ENCODE measurements at regions not wholly inside any gene's neighbourhood (a gene's known extent, or its start where the extent isn't known, plus 50 kb on each side); places are given as distances from the start of the nearest gene placed in this dataset.

DNA sequence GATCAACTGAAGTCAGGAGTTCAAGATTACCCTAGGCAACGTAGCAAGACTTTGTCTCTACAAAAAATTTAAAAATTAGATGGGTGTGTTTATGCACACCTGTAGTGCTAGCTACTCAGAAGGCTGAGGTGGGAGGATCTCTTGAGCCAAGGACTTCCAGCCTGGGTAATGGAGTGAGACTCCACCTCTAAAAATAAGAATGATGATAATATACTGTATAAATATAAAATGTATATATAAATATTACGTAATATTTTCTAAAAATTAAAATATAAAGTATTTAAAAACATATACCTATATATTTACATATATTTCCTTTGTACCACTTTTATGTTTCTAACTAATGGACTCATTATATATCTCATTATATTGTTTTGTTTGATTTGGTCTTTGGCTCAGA, 409.5 kb upstream of the REG3G start:
- TF ChIP-seq CTCF (IDR thresholded peaks at IDR 0.05; ENCODE audit: low read depth, low read length) (no peak), POLR2A (IDR thresholded peaks at IDR 0.05; ENCODE audit: extremely low read depth, insufficient read length) (no peak)

Measured in NB4 (cell line).